ENCODE measurements at regions not wholly inside any gene's neighbourhood (a gene's known extent, or its start where the extent isn't known, plus 50 kb on each side); places are given as distances from the start of the nearest gene placed in this dataset.

DNA sequence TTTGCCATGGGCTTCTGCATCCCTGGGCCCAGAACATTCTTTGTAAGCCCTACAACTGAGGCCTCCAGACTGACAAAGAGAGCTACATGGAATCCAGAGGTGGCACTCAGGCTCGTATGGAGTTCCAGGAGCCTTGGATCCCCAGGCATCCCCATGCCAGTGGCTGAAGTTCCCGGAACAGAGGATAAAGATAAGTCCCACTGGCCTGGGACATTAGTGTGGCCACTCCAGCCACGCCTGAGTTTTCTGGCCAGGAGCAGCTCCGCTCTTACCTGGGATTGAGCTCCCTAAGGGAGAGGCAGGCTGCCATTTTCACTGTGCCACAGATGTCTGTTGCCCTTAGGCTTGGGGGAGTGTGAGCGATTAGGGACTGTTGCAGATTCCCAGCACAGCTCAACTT, 656.3 kb upstream of the FAM174A start:
- no peak for TF ChIP-seq CTCF (IDR thresholded peaks at IDR 0.05)
- no peak for TF ChIP-seq POLR2A (IDR thresholded peaks at IDR 0.05)
